ENCODE measurements at regions not wholly inside any gene's neighbourhood (a gene's known extent, or its start where the extent isn't known, plus 50 kb on each side); places are given as distances from the start of the nearest gene placed in this dataset.

DNA sequence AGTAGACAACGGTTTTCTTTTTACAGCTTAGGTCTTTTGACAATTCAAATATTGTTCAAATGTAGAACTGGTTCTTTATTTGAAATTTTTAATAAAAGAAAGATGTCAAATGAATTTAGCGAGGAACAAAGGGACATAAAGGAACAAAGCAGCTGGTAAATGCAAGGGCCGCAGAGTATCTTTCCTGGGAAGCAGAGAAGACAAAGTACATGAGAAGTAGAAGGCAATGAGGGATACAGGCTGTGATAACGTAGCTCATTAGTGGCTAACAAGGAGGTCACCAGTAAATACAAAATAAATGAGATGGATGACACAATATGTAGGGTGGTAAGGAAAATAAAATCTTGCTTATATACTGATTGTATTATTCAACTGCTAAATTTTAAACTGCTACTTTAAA lies 762.8 kb downstream of the VGLL3 start:
- no CpG with 5 or more reads among the region's 4 CpGs for WGBS (ENCODE audit: extremely low coverage, insufficient coverage, insufficient read length)
- Histone ChIP-seq H3K23ac (ENCODE audit: low read length) (no peak overlapping the region), H3K18ac (ENCODE audit: low read length) (no peak overlapping the region), H2AK5ac (ENCODE audit: low read length) (no peak overlapping the region), H3K4me3 (ENCODE audit: low read depth, low read length) (no peak overlapping the region), H3K27ac (ENCODE audit: low read depth, low read length) (no peak overlapping the region), H3K4me1 (ENCODE audit: control insufficient read depth in 1 of 2, insufficient read depth in 2 of 2, low read length in 2 of 2) (no peaks in the 10 kb centered on the region), H3K79me2 (ENCODE audit: control insufficient read depth, insufficient read depth, low read length, poor library complexity) (no peaks in the 10 kb centered on the region), H2BK12ac (ENCODE audit: low read length) (no peak overlapping the region), H2BK5ac (ENCODE audit: low read depth, low read length, poor library complexity) (no peak overlapping the region), H4K91ac (ENCODE audit: low read depth, low read length) (no peak overlapping the region), H3K27me3 (ENCODE audit: insufficient read depth, low read length) (no peaks in the 10 kb centered on the region), H3K79me1 (ENCODE audit: low read length) (no peaks in the 10 kb centered on the region), H3K9me3 (ENCODE audit: insufficient read depth, low read depth, low read length) (no peaks in the 10 kb centered on the region), H2AFZ (ENCODE audit: insufficient read depth, low read length, poor library complexity) (no peak overlapping the region), H3K36me3 (ENCODE audit: control insufficient read depth in 1 of 2, insufficient read depth in 2 of 2, low read length in 2 of 2) (no peaks in the 10 kb centered on the region), H4K8ac (ENCODE audit: low read depth, low read length) (no peak overlapping the region), H3K14ac (ENCODE audit: low read length) (no peak overlapping the region), H3K4ac (ENCODE audit: low read depth, low read length) (no peak overlapping the region), H3K4me2 (ENCODE audit: low read length) (no peak overlapping the region), H4K12ac (ENCODE audit: low read depth, low read length) (no peak overlapping the region), H3K9ac (ENCODE audit: low read length) (no peak overlapping the region), H2BK120ac (ENCODE audit: insufficient read depth, low read length, poor library complexity) (no peak overlapping the region)
- DNase-seq: no peak

DNA sequence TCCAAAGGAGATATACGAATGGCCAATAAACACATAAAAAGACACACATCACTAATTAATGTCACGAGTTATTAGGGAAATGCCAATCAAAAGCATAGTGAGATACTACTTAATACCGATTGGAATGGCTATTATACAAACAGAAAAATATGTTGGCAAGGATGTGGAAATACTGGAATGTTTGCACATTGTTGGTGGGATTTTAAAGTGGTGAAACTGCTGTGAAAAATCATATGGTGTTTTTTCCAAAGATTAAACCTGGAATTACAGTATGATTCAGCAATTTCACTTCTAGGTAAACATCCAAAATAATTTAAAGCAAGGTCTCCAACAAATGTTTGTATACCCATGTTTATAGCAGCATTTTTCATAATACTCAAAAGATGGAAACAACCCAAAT lies 765.5 kb downstream of the VGLL3 start:
- no peak overlapping the region for H3K4me3 ChIP-seq (ENCODE audit: low read depth, low read length)
- no peak overlapping the region for H2AFZ ChIP-seq (ENCODE audit: insufficient read depth, low read length, poor library complexity)
- no peak overlapping the region for H2BK120ac ChIP-seq (ENCODE audit: insufficient read depth, low read length, poor library complexity)
- WGBS (ENCODE audit: extremely low coverage, insufficient coverage, insufficient read length): no CpG with 5 or more reads among the region's 3 CpGs
- no peaks in the 10 kb centered on the region for H3K4me1 ChIP-seq (ENCODE audit: control insufficient read depth in 1 of 2, insufficient read depth in 2 of 2, low read length in 2 of 2)
- no peak overlapping the region for H4K91ac ChIP-seq (ENCODE audit: low read depth, low read length)
- DNase-seq: no peak
- H3K27ac ChIP-seq (ENCODE audit: low read depth, low read length): no peak overlapping the region
- no peak overlapping the region for H2AK5ac ChIP-seq (ENCODE audit: low read length)
- H3K18ac ChIP-seq (ENCODE audit: low read length): no peak overlapping the region
- no peak overlapping the region for H3K23ac ChIP-seq (ENCODE audit: low read length)
- no peaks in the 10 kb centered on the region for H3K36me3 ChIP-seq (ENCODE audit: control insufficient read depth in 1 of 2, insufficient read depth in 2 of 2, low read length in 2 of 2)
- no peak overlapping the region for H4K12ac ChIP-seq (ENCODE audit: low read depth, low read length)
- H3K79me1 ChIP-seq (ENCODE audit: low read length): no peaks in the 10 kb centered on the region
- H3K27me3 ChIP-seq (ENCODE audit: insufficient read depth, low read length): no peaks in the 10 kb centered on the region
- H3K14ac ChIP-seq (ENCODE audit: low read length): no peak overlapping the region
- no peaks in the 10 kb centered on the region for H3K9me3 ChIP-seq (ENCODE audit: insufficient read depth, low read depth, low read length)
- no peaks in the 10 kb centered on the region for H3K79me2 ChIP-seq (ENCODE audit: control insufficient read depth, insufficient read depth, low read length, poor library complexity)
- no peak overlapping the region for H2BK5ac ChIP-seq (ENCODE audit: low read depth, low read length, poor library complexity)
- no peak overlapping the region for H2BK12ac ChIP-seq (ENCODE audit: low read length)
- H3K4me2 ChIP-seq (ENCODE audit: low read length): no peak overlapping the region
- no peak overlapping the region for H3K9ac ChIP-seq (ENCODE audit: low read length)
- no peak overlapping the region for H3K4ac ChIP-seq (ENCODE audit: low read depth, low read length)
- H4K8ac ChIP-seq (ENCODE audit: low read depth, low read length): no peak overlapping the region

DNA sequence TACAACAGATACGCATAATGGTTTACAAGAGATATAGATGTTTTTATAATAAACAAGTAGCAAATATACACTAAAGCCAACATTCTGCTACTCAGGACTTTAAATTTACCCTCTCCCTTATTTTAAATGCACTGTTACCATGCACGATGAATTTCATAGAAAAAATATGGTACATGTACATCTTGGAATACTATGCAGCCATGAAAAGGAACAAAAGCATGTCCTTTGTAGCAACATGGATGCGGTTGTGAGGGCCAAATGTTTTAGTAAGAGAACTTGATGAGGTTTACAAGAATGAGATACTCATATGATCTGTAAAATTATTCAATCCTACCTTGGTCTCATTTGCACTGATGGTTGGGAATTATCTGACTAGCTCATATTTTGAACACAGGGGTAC lies 769.3 kb downstream of the VGLL3 start:
- H3K36me3 ChIP-seq (ENCODE audit: control insufficient read depth in 1 of 2, insufficient read depth in 2 of 2, low read length in 2 of 2): no peaks in the 10 kb centered on the region

DNA sequence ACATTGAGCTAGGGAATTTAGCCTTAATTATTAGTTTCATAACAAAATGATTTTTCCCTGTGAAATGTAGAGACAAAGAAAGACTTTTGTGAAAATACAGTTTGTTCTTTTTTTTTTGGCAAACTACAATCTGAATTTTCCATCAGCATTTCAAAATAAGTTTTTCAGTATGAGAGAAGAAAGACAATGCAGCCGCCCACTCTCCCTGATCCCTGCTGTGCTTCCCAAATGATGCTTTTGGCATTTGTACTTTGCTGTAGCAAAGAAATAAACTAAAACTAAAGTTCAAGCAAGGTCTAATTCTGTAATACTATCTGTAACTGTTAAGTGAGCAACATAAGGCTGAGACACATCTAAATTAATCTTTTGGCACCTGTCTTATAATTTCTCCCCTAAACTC lies 782.2 kb downstream of the VGLL3 start:
- no peaks in the 10 kb centered on the region for H3K79me1 ChIP-seq (ENCODE audit: low read length)
- no peaks in the 10 kb centered on the region for H3K36me3 ChIP-seq (ENCODE audit: control insufficient read depth in 1 of 2, insufficient read depth in 2 of 2, low read length in 2 of 2)
- no peaks in the 10 kb centered on the region for H3K27me3 ChIP-seq (ENCODE audit: insufficient read depth, low read length)
- no peak overlapping the region for H3K14ac ChIP-seq (ENCODE audit: low read length)
- no peak overlapping the region for H4K12ac ChIP-seq (ENCODE audit: low read depth, low read length)
- H2BK120ac ChIP-seq (ENCODE audit: insufficient read depth, low read length, poor library complexity): no peak overlapping the region
- no peaks in the 10 kb centered on the region for H3K79me2 ChIP-seq (ENCODE audit: control insufficient read depth, insufficient read depth, low read length, poor library complexity)
- H4K91ac ChIP-seq (ENCODE audit: low read depth, low read length): no peak overlapping the region
- no peak overlapping the region for H3K4ac ChIP-seq (ENCODE audit: low read depth, low read length)
- no peak overlapping the region for H3K27ac ChIP-seq (ENCODE audit: low read depth, low read length)
- H3K4me1 ChIP-seq (ENCODE audit: control insufficient read depth in 1 of 2, insufficient read depth in 2 of 2, low read length in 2 of 2): no peaks in the 10 kb centered on the region
- H3K4me2 ChIP-seq (ENCODE audit: low read length): no peak overlapping the region
- no peak overlapping the region for H3K18ac ChIP-seq (ENCODE audit: low read length)
- no peaks in the 10 kb centered on the region for H3K9me3 ChIP-seq (ENCODE audit: insufficient read depth, low read depth, low read length)
- H3K9ac ChIP-seq (ENCODE audit: low read length): no peak overlapping the region
- no peak overlapping the region for H2AK5ac ChIP-seq (ENCODE audit: low read length)
- no peak overlapping the region for H3K4me3 ChIP-seq (ENCODE audit: low read depth, low read length)
- H2BK5ac ChIP-seq (ENCODE audit: low read depth, low read length, poor library complexity): no peak overlapping the region
- no peak overlapping the region for H4K8ac ChIP-seq (ENCODE audit: low read depth, low read length)
- H2BK12ac ChIP-seq (ENCODE audit: low read length): no peak overlapping the region
- no peak overlapping the region for H2AFZ ChIP-seq (ENCODE audit: insufficient read depth, low read length, poor library complexity)
- H3K23ac ChIP-seq (ENCODE audit: low read length): no peak overlapping the region
- no peak for DNase-seq
- WGBS (ENCODE audit: extremely low coverage, insufficient coverage, insufficient read length): no CpG with 5 or more reads among the region's 1 CpG

More for the DNA sequence above, 769.3 kb downstream of the VGLL3 start:
- H3K4me3 ChIP-seq (ENCODE audit: low read depth, low read length): no peak overlapping the region
- no peak overlapping the region for H3K27ac ChIP-seq (ENCODE audit: low read depth, low read length)
- H3K14ac ChIP-seq (ENCODE audit: low read length): no peak overlapping the region
- no CpG with 5 or more reads among the region's 3 CpGs for WGBS (ENCODE audit: extremely low coverage, insufficient coverage, insufficient read length)
- no peaks in the 10 kb centered on the region for H3K79me2 ChIP-seq (ENCODE audit: control insufficient read depth, insufficient read depth, low read length, poor library complexity)
- no peak overlapping the region for H4K91ac ChIP-seq (ENCODE audit: low read depth, low read length)
- H3K18ac ChIP-seq (ENCODE audit: low read length): no peak overlapping the region
- H2BK5ac ChIP-seq (ENCODE audit: low read depth, low read length, poor library complexity): no peak overlapping the region
- H3K4ac ChIP-seq (ENCODE audit: low read depth, low read length): no peak overlapping the region
- DNase-seq: no peak
- H3K4me2 ChIP-seq (ENCODE audit: low read length): no peak overlapping the region
- H3K9ac ChIP-seq (ENCODE audit: low read length): no peak overlapping the region
- no peak overlapping the region for H2BK12ac ChIP-seq (ENCODE audit: low read length)
- H2AK5ac ChIP-seq (ENCODE audit: low read length): no peak overlapping the region
- H3K9me3 ChIP-seq (ENCODE audit: insufficient read depth, low read depth, low read length): no peaks in the 10 kb centered on the region
- no peak overlapping the region for H4K8ac ChIP-seq (ENCODE audit: low read depth, low read length)
- no peaks in the 10 kb centered on the region for H3K4me1 ChIP-seq (ENCODE audit: control insufficient read depth in 1 of 2, insufficient read depth in 2 of 2, low read length in 2 of 2)
- no peak overlapping the region for H4K12ac ChIP-seq (ENCODE audit: low read depth, low read length)
- no peak overlapping the region for H2BK120ac ChIP-seq (ENCODE audit: insufficient read depth, low read length, poor library complexity)
- H2AFZ ChIP-seq (ENCODE audit: insufficient read depth, low read length, poor library complexity): no peak overlapping the region
- no peak overlapping the region for H3K23ac ChIP-seq (ENCODE audit: low read length)
- H3K27me3 ChIP-seq (ENCODE audit: insufficient read depth, low read length): no peaks in the 10 kb centered on the region
- H3K79me1 ChIP-seq (ENCODE audit: low read length): no peaks in the 10 kb centered on the region
